ENCODE measurements at regions not wholly inside any gene's neighbourhood (a gene's known extent, or its start where the extent isn't known, plus 50 kb on each side); places are given as distances from the start of the nearest gene placed in this dataset.

DNA sequence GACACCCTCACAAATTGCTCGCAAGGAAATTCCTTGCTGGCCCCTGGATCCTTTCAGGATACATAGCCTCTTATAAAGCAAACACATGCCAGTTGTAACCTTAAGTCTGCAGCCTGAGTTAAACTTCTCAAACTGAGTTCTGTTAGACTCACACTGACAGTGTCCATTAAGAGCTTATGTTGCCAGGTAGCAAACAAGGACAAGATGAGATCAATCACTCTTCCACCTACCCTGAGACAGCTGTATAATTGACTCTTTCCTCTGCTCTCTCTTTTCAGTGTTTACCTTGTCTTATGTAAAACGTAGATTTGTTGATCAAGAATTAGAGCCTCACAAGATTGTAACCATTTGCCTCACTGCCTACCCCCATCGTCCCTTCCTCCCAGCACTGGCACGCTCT is 359.8 kb downstream of the EPM2A start:
- in situ Hi-C loops (cut with MboI; ENCODE audit: low sequenced_read_pairs): no loop called here

DNA sequence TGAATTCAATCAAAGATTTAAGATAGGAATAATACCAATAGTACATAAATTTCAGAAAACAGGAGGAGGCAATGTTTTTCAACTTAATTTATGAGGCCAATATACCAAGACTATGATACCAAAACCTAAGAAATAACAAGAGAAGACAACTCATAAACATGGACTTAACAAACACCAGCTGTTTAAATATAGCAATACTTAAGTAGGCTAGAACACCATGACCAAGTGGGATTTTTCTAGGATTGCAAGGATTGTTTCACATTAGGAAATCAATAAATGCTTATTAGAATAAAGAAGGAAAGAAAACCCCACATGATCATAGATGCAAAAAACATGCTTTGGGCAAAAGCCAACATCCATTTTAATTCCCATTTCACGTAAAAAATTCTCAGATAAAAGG is 355.1 kb downstream of the EPM2A start:
- in situ Hi-C loops (cut with MboI; ENCODE audit: low sequenced_read_pairs): no loop called here

DNA sequence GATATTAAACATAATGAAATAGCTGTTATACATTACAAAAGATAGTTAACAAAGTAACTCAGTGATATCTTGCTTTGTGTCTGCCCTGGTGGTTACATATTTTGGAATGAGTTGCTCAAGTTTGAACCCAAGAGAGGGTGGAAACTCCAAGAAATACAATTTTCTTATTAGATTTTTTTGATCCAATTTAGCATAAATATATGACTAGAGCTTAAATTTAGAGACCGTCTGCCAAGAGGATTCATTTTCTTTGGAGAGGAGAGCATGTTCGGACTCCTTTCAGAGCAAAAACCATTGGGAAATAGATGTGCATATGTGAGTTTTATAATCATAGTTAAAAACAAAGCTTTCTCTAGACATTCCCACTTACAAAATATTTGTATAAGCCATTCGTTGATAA is 353.4 kb downstream of the EPM2A start:
- in situ Hi-C loops (cut with MboI; ENCODE audit: low sequenced_read_pairs): no loop called here

DNA sequence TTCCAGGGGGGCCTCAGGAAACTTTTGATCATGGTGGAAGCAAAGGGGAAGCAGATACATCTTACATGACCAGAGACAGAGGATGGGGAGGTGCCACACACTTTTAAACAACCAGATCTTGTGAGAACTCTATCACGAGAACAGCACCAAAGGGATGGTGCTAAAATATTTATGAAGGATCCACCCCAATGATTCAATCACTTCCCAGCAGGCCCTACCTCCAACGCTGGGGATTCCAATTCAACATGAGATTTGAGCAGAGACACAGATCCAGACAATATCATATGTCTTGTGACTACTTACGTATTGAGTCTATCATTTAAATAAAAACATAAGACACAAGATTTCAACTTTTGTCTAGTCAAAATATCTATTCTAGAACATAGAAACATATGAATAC is 351.9 kb downstream of the EPM2A start:
- in situ Hi-C loops (cut with MboI; ENCODE audit: low sequenced_read_pairs): no loop called here

DNA sequence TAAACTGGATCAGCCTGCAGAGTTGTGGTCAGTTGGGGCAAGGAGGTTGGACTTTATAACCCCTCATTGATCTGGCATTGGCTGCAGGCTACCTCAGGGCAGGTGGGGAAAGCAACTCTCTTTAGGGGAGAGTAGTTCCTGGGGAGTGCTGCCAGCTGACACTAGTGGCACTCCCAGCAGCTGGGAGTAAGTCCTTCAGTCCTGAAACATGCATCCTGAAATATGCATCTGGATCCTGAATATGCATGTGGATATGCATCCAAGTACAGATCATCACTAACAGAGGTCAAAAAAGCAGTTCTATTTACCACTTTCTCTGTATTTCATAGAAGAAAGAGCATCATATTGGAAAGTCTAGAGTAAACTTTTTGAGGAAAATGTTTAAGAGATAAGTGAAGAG is 350.8 kb downstream of the EPM2A start:
- in situ Hi-C loops (cut with MboI; ENCODE audit: low sequenced_read_pairs): no loop called here

DNA sequence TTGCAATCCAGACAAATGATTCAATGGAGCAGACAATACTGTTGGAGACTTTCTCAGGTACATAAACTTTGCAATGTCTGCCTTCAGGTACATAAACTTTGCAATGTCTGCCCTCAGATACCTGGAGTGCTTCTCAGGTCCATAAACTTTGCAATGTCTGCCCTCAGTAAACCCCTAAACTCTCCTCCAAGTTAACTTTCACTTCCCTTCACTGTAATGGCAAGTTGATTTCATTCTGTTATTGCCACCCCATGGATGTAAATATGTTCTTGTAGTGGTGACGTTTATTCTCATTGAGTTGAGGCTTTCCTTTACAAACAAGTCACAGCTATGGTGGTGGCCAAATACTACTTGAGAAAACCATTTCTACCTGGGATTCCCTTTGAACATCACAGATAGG is 338.8 kb downstream of the EPM2A start:
- in situ Hi-C loops (cut with MboI; ENCODE audit: low sequenced_read_pairs): no loop called here

DNA sequence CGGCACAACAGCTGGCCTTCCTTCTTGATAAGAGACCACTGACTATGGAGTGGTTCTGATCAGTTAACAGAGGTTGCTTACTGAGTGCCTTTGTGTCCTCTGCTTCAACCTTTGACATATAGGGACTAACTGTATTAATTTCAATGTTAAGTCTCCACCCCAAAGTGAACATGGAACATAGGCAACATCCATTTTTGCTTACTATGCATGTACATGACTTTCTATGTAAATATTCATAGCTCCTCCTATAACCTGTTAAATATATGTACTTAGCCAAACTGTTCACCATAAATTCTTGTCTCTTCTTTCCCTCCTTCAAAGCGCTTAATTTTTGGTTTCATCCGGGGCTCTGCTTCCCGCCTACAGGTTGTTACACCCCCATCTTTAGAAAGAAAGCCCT is 334.8 kb downstream of the EPM2A start:
- in situ Hi-C loops (cut with MboI; ENCODE audit: low sequenced_read_pairs): no loop called here

DNA sequence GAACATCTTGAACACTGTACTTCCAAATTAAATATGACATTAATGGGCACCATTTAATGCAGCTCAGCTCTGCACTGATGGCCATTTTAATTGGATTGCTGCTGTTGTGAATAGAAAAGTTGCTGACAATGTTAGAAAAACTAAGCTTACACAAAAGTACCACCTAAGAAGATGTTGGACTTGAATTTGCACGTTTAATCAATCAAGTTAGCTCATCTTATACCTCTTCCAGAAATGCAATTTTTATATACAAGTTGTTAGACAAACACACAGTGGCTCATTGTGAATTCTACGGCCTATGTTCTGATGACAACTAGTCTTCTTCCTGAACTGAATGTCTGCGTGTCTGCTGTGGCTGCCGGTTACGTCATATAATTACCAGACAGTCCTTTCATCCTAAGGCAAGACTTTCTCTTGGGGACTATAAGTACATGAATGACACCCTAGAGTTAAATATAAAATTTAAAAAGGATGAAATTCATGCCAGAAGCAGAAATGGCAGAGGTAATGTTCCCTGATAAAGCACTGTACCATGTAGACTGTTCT is 330.2 kb downstream of the EPM2A start:
- in situ Hi-C loops (cut with MboI; ENCODE audit: low sequenced_read_pairs): no loop called here

DNA sequence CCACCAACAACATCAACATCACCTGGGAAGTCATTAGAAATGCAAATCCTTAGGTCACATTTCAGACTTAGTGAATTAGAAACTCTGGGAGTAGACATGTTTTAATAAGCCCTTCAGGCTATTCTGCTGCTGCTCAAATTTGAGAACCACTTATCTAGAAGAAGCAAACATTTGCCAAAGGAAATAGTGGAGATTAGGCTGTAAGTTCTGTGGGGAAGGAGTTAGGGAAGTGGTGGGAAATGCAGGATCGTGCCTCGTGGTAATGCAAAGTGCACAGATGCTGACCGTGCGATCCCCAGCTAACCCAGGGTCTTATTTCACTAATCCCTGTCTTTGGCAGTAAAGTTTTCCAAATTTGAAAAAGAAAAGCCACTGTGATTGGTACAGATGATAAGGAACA is 328.5 kb downstream of the EPM2A start:
- in situ Hi-C loops (cut with MboI; ENCODE audit: low sequenced_read_pairs): no loop called here

DNA sequence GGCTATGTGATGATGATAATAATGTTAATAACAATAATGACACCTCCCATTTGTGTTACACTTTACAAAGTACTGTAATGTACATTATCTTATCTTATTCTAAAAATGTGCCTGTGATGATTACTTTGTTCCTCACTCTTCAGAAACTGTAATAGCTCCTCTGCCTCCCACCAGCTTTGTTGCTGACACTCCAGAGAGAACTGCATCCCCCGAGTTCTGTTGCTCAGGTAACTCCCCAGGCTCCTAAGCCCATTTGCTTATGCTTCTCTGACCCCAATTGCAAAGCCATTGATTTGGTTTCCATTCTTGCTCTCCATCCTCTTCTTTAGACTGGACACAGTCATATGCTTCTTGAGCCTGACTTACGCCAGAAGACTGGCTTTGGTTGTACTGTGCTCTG is 319.7 kb downstream of the EPM2A start:
- in situ Hi-C loops (cut with MboI; ENCODE audit: low sequenced_read_pairs): no loop called here

DNA sequence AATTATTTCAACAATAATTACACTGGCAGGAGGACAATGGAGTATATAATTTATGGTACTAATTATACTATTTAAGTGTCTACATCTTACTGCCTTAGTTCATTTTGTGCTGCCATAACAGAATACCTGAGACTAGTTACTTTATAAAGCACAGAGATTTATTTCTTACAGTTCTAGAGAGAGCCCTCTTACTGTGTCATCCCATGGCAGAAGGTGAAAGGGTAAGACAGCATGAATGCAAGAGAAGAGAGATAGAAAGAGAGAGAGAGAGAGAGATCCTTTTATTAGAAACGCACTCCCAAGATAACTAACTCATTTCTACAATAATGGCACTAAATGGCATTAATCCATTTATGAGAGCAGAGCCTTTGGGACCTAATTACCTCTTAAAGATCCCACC is 314.7 kb downstream of the EPM2A start:
- in situ Hi-C loops (cut with MboI; ENCODE audit: low sequenced_read_pairs): no loop called here

DNA sequence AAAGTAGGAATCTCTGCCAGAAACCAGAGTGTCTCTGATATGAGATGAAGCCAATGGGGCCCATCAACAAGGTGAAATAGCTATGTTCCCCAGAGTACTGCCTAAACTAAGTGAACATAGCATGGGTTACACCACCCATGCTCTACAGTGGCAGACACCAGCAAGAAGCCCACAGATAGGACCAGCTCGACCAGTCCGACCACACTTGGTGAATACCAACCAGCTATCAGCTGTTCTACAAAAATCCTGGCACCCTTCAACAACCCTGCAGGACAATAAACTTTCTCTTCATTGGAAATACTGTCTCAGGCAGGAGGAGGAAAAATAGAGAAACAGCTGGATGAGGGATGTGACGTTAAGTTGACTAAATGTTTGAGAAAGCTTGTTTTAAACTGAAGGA is 311.4 kb downstream of the EPM2A start:
- in situ Hi-C loops (cut with MboI; ENCODE audit: low sequenced_read_pairs): no loop called here

DNA sequence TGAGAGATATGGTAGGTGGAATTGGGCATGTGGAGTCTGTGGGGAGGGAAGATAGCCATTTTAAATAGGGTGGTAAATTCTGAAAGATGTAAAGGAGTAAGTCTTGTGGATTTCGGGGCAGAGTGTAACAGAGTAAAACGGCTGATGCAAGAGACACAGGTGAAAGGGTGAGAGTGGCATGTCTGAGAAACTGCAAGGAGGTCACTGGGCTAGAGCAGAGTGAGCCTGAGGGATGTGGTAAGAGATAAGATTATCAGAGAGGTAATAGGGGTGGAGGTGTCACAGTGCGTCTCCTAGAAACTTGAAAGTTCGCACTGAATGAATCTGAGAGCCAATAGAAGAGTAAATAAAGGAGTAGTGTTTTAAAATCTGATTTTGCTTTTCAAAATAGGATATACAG is 308.1 kb downstream of the EPM2A start:
- in situ Hi-C loops (cut with MboI; ENCODE audit: low sequenced_read_pairs): no loop called here

DNA sequence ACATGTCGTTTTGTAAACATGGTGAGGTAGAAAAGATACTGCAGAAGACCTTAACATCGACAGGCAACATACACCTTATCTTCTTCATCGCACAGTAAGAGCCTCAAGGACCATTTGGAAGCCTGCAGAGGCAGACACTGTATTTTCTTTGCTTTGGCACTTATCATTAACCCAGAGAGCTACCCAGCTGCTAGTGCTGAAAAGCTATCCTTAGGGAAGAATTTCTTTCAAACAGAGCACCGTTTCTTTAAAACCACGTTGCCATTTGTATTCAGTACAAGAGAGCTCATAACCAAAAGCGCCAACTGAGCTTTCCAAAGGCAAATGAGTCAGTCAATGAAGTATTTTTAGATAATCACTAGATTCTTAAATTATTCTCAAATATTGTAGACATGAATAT is 306.6 kb downstream of the EPM2A start:
- in situ Hi-C loops (cut with MboI; ENCODE audit: low sequenced_read_pairs): no loop called here

DNA sequence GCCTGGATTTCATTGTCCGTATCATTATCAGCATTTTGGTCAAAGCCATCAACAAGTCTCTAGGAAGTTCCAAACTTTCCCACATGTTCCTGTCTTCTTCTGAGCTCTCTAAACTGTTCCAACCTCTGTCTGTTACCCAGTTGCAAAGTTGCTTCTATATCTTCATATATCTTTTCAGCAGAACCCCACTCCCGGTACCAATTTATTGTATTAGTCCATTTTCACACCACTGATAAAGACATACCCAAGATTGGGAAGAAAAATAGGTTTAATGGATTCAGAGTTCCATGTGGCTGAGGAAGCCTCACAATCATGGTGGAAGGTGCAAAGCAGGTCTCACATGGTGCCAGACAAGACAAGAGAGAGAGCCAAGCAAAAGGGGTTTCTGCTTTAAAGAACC is 293.2 kb downstream of the EPM2A start:
- in situ Hi-C loops (cut with MboI; ENCODE audit: low sequenced_read_pairs): no loop called here

DNA sequence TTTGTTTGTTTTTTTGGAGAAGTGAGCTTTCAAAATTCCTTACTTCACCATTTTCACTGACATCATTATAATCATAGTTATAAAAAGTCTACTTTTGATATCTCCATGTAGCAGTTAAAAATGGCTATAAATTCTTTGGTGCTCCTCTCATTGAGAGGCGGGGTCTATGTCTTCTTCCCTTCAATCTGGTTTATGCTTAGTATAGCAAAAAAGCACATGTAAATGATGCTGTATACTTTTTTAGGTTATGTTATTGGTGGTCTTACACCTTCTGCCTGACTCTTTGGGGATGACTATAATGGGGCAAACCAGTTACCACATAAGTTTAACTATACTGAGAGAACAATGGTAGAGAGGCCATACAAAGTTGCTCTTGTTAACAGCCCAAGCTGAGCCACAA is 289.6 kb downstream of the EPM2A start:
- in situ Hi-C loops (cut with MboI; ENCODE audit: low sequenced_read_pairs): no loop called here

DNA sequence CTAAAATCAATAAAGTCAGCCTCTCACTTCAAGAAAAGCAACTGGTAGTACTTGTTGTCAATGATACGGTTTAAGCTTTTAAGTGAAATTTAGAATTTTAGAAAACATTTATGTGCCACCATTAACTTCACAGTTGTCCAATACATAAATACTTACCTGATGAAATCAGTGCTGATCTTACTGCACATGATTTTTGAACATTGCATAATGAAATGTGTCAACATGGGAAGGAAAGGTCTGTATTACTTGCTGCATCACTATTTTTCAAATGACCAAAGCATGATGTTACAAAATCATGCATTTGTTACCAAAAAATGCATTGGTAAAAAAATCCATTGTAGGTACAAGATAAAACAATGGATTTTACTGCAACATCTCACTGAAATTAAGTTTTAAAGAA is 284.3 kb downstream of the EPM2A start:
- in situ Hi-C loops (cut with MboI; ENCODE audit: low sequenced_read_pairs): no loop called here

DNA sequence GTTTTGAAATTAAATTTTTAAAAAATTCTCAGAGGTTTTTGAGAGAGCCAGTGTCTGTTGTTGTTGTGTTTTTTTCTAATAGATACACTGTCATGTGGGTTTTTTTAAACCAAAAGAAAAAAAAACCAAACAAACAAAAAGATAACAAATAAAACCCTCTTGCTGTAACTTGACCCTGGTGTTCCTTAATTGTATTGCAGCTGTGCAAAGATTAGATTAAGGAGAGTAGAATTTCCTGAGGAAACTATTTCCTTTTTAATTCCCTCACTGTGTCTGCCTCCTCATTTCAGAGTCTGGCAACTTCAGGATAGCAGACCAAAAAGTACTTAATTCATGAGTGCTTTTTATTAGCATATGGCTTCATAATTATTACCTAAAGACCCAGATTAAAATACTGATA is 281.9 kb downstream of the EPM2A start:
- in situ Hi-C loops (cut with MboI; ENCODE audit: low sequenced_read_pairs): no loop called here

DNA sequence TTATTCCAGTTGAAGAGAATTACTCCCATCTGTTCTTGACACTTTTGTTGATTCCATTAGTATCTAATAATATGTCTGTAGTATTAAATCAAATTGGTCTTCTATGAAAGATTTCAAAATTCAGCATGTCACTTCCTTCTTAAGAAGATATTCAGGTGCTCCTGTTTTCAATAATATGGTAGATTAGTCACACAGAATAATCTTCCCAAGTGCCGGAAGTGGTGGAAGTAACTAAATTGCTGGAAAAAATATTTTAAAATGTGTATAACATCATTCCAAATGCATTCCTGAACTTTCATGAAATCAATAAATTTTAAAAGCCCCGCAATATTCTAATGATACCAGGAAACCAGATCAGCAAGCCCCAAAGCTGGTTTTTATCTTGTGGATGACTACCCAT is 281.3 kb downstream of the EPM2A start:
- in situ Hi-C loops (cut with MboI; ENCODE audit: low sequenced_read_pairs): no loop called here

DNA sequence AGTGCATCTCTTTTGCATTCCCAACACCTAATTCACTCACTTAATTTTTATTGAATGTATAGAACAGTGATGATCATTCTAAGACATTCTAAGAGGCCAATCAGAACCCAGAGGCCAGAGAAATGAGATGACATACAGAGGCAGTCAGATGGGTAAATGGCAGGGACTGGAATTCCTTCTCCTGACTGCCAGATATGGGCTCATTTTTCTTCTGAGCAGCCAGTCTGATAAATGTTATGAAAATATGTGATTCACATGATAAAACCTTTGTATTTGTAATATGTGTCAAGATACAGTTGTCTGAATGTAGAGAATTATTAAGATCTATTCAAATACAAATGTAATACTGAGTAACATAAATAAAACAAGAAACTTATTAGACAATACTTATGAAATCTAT is 277.8 kb downstream of the EPM2A start:
- in situ Hi-C loops (cut with MboI; ENCODE audit: low sequenced_read_pairs): no loop called here

DNA sequence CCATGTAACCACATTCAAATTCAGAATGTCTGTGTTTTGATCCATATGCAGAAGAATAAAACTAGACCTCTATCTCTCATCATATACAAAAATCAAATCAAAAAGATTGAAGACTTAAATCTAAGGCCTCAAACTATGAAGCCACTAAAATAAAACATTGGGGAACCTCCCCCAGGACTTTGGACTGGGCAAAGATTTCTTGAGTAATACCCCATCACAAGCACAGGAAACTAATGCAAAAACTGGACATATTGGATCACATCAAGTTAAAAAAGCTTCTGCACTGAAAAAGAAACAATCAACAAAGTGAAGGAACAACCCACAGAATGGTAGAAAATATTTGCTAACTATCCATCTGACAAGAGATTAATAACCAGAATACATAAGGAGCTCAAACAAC is 266.8 kb downstream of the EPM2A start:
- in situ Hi-C loops (cut with MboI; ENCODE audit: low sequenced_read_pairs): no loop called here

DNA sequence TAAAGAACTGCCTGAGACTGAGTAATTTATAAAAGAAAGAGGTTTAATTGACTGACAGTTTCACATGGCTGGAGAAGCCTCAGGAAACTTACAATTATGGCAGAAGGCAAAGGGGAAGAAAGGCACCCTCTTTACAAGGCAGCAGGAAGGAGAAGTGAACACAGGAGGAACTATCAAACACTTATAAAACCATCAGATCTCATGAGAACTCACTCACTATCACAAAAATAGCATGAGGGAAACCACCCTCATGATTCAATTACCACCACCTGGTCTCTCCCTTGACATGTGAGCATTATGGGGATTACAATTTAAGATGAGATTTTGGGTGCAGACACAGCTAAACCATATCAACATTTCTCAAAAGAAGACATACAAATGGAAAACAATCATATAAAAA is 266.3 kb downstream of the EPM2A start:
- in situ Hi-C loops (cut with MboI; ENCODE audit: low sequenced_read_pairs): no loop called here

DNA sequence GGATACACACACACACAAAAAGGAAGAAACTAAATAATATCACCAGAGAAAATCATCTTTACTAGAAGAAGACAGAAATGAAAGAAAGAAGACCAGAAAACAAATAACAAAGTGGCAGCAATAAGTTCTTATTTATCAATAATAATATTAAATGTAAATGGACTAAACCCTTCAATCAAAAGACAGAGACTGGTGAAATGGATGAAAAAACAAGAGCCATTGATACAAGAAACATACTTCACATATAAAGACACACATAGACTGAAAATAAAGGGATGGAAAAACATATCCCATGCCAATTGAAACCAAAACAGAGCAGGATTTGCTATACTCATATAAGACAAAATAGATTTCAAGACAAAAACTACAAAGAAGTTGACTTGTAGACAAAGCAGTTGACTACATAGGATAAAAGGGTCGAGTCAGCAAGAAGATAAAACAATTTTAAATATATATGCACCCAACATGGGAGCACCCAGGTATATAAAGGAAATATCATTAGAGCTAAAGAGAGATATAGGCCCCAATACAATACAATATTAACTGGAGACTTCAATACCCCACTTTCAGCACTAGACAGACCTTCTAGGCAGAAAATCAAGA is 259.4 kb downstream of the EPM2A start:
- in situ Hi-C loops (cut with MboI; ENCODE audit: low sequenced_read_pairs): no loop called here
